SK-N-SH treated with all-trans-retinoic acid at 6 μM for 48 hours (cell line): ENCODE measurements at regions not wholly inside any gene's neighbourhood (a gene's known extent, or its start where the extent isn't known, plus 50 kb on each side); places are given as distances from the start of the nearest gene placed in this dataset.

Source experiments
- ATAC-seq: fragments of 200-7000 bp; cut with Tn5 transposase; 3 replicates; pipeline ENCODE4 v1.9.1; 2020; ENCODE audit warnings: mild to moderate bottlenecking, moderate library complexity
- ARNTL ChIP-seq: fragments of 450-650 bp; formaldehyde crosslinking; IDR thresholded peaks from 2 replicates; pipeline ENCODE4 v1.5.0; 2020; ENCODE audit warnings: low read depth, mild to moderate bottlenecking, moderate library complexity, borderline replicate concordance
- BACH2 ChIP-seq: fragments of 250-450 bp; sonication (Bioruptor Pico); IDR thresholded peaks from 2 replicates; pipeline ENCODE4 v1.9.0; 2021; ENCODE audit warnings: mild to moderate bottlenecking, borderline replicate concordance
- CREB5 ChIP-seq: fragments of 250-450 bp; sonication (Bioruptor Pico); IDR thresholded peaks from 2 replicates; pipeline ENCODE4 v1.5.1; 2020; ENCODE audit warnings: low read depth, mild to moderate bottlenecking, moderate library complexity
- CSDC2 ChIP-seq: fragments of 250-450 bp; sonication (Bioruptor Pico); IDR thresholded peaks from 2 replicates; pipeline ENCODE4 v1.5.0; 2020; ENCODE audit warnings: mild to moderate bottlenecking, moderate library complexity
- CSRNP3 ChIP-seq: fragments of 250-450 bp; sonication (Bioruptor Pico); IDR thresholded peaks from 2 replicates; pipeline ENCODE4 v1.5.1; 2021; ENCODE audit warnings: mild to moderate bottlenecking, moderate library complexity
- ESRRG ChIP-seq: fragments of 250-450 bp; sonication (Bioruptor Pico); IDR thresholded peaks from 2 replicates; pipeline ENCODE4 v1.6.1; 2021; ENCODE audit warnings: mild to moderate bottlenecking
- GLIS3 ChIP-seq: fragments of 250-450 bp; sonication (Bioruptor Pico); IDR thresholded peaks from 2 replicates; pipeline ENCODE4 v1.5.0; 2020; ENCODE audit warnings: mild to moderate bottlenecking, moderate library complexity
- ISL1 ChIP-seq: fragments of 250-450 bp; sonication (Bioruptor Pico); IDR thresholded peaks from 2 replicates; pipeline ENCODE4 v2.1.2; 2022; ENCODE audit warnings: mild to moderate bottlenecking, moderate library complexity
- OSR1 ChIP-seq: fragments of 250-450 bp; sonication (Bioruptor Pico); IDR thresholded peaks from 2 replicates; pipeline ENCODE4 v1.8.0; 2022; ENCODE audit warnings: moderate library complexity, mild to moderate bottlenecking, inconsistent platforms
- POU6F1 ChIP-seq: fragments of 250-450 bp; sonication (Bioruptor Pico); IDR thresholded peaks from 2 replicates; pipeline ENCODE4 v1.8.0; 2021; ENCODE audit warnings: low read depth, mild to moderate bottlenecking, moderate library complexity, borderline replicate concordance
- PPARA ChIP-seq: fragments of 250-450 bp; sonication (Bioruptor Pico); IDR thresholded peaks from 2 replicates; pipeline ENCODE4 v1.5.0; 2020; ENCODE audit warnings: mild to moderate bottlenecking, borderline replicate concordance
- RARB ChIP-seq: fragments of 250-450 bp; sonication (Bioruptor Pico); IDR thresholded peaks from 2 replicates; pipeline ENCODE4 v1.8.0; 2021; ENCODE audit warnings: mild to moderate bottlenecking, moderate library complexity
- TCF4 ChIP-seq: fragments of 250-450 bp; sonication (Bioruptor Pico); IDR thresholded peaks from 2 replicates; pipeline ENCODE4 v1.8.0; 2021; ENCODE audit warnings: mild to moderate bottlenecking, moderate library complexity, borderline replicate concordance
- TOX ChIP-seq: fragments of 250-450 bp; sonication (Bioruptor Pico); IDR thresholded peaks from 2 replicates; pipeline ENCODE4 v1.8.0; 2021; ENCODE audit warnings: mild to moderate bottlenecking, moderate library complexity, borderline replicate concordance
- ZC3H10 ChIP-seq: fragments of 250-450 bp; sonication (Bioruptor Pico); IDR thresholded peaks from 2 replicates; pipeline ENCODE4 v1.5.1; 2021; ENCODE audit warnings: mild to moderate bottlenecking, moderate library complexity
- ZFP3 ChIP-seq: fragments of 250-450 bp; sonication (Bioruptor Pico); IDR thresholded peaks from 2 replicates; pipeline ENCODE4 v1.5.0; 2020; ENCODE audit warnings: mild to moderate bottlenecking, moderate library complexity
- ZFP30 ChIP-seq: fragments of 450-650 bp; formaldehyde crosslinking; IDR thresholded peaks from 2 replicates; pipeline ENCODE4 v1.5.0; 2022; ENCODE audit warnings: mild to moderate bottlenecking, moderate library complexity
- ZNF70 ChIP-seq: fragments of 450-650 bp; formaldehyde crosslinking; IDR thresholded peaks from 2 replicates; pipeline ENCODE4 v1.5.0; 2020; ENCODE audit warnings: mild to moderate bottlenecking, moderate library complexity
- TF ChIP-seq, protein P1 (sequence below): fragments of 250-450 bp; sonication (Bioruptor Pico); IDR thresholded peaks from 2 replicates; pipeline ENCODE4 v1.8.0; 2020; ENCODE audit warnings: mild to moderate bottlenecking, moderate library complexity, borderline replicate concordance
- TF ChIP-seq, protein P2 (sequence below): fragments of 250-450 bp; sonication (Bioruptor Pico); IDR thresholded peaks from 2 replicates; pipeline ENCODE4 v1.5.0; 2020; ENCODE audit warnings: mild to moderate bottlenecking, moderate library complexity

DNA sequence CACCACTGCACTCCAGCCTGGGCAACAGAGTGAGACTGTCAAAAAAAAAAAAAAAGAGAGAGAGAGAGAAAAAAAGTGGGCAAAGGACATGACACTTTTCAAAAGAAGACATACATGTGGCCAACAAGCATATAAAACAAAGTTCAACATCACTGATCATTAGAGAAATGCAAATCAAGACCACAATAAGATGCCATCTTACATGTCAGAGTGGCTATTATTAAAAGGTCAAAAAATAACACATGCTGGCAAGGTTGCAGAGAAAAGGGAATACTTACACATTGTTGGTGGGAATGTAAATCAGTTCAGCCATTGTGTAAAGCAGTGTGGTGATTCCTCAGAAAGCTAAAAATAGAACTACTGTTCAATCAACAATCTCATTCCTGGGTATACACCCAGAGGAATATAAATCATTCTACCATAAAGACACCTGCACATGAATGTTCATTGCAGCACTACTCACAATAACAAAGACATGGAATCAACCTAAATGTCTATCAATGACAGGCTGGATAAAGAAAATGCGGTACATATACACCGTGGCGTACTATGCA, 94.9 kb upstream of the TRIM2 start:
- TF ChIP-seq ZC3H10 (CRISPR knock-in tag) (no peak), ZNF70 (CRISPR knock-in tag) (no peak), RARB (CRISPR knock-in tag) (no peak), ZFP3 (no peak), TCF4 (no peak), CREB5 (CRISPR knock-in tag) (no peak), CSRNP3 (CRISPR knock-in tag) (no peak), TOX (CRISPR knock-in tag) (no peak)
- TF ChIP-seq, protein P1, sequence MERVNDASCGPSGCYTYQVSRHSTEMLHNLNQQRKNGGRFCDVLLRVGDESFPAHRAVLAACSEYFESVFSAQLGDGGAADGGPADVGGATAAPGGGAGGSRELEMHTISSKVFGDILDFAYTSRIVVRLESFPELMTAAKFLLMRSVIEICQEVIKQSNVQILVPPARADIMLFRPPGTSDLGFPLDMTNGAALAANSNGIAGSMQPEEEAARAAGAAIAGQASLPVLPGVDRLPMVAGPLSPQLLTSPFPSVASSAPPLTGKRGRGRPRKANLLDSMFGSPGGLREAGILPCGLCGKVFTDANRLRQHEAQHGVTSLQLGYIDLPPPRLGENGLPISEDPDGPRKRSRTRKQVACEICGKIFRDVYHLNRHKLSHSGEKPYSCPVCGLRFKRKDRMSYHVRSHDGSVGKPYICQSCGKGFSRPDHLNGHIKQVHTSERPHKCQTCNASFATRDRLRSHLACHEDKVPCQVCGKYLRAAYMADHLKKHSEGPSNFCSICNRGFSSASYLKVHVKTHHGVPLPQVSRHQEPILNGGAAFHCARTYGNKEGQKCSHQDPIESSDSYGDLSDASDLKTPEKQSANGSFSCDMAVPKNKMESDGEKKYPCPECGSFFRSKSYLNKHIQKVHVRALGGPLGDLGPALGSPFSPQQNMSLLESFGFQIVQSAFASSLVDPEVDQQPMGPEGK (CRISPR knock-in tag): no peak
- TF ChIP-seq, protein P2, sequence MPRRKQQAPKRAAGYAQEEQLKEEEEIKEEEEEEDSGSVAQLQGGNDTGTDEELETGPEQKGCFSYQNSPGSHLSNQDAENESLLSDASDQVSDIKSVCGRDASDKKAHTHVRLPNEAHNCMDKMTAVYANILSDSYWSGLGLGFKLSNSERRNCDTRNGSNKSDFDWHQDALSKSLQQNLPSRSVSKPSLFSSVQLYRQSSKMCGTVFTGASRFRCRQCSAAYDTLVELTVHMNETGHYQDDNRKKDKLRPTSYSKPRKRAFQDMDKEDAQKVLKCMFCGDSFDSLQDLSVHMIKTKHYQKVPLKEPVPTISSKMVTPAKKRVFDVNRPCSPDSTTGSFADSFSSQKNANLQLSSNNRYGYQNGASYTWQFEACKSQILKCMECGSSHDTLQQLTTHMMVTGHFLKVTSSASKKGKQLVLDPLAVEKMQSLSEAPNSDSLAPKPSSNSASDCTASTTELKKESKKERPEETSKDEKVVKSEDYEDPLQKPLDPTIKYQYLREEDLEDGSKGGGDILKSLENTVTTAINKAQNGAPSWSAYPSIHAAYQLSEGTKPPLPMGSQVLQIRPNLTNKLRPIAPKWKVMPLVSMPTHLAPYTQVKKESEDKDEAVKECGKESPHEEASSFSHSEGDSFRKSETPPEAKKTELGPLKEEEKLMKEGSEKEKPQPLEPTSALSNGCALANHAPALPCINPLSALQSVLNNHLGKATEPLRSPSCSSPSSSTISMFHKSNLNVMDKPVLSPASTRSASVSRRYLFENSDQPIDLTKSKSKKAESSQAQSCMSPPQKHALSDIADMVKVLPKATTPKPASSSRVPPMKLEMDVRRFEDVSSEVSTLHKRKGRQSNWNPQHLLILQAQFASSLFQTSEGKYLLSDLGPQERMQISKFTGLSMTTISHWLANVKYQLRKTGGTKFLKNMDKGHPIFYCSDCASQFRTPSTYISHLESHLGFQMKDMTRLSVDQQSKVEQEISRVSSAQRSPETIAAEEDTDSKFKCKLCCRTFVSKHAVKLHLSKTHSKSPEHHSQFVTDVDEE (CRISPR knock-in tag): no peak
- no peak for ATAC-seq

DNA sequence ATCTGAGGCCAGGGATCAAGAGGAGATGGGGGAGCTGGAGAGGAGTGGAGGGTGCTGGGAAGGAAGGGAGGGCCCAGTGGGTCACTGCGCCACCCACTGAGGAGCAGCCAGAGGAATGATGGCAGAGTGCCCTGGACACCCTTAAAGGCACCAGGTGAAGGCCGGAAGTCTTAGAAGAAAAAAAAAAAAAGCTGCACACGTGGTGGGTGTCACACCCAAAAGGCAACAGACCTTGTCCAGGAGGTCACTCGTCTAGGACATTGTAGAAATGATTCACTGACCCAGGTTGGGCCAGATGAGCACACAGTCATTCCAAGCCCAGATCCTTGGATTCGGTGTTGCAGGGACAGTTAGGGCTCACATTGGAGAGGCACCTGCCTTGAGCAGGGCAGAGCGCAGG, 93.5 kb upstream of the TRIM2 start:
- ATAC-seq: no peak
- TF ChIP-seq, protein P2 (CRISPR knock-in tag): no peak
- no peak for TF ChIP-seq CSDC2 (CRISPR knock-in tag)
- TF ChIP-seq ZFP3: no peak
- no peak for TF ChIP-seq OSR1 (CRISPR knock-in tag)
- no peak for TF ChIP-seq TOX (CRISPR knock-in tag)
- no peak for TF ChIP-seq TCF4
- no peak for TF ChIP-seq PPARA
- no peak for TF ChIP-seq ZFP30 (CRISPR knock-in tag)
- no peak for TF ChIP-seq GLIS3 (CRISPR knock-in tag)
- TF ChIP-seq ESRRG (CRISPR knock-in tag): no peak
- no peak for TF ChIP-seq ISL1 (CRISPR knock-in tag)
- no peak for TF ChIP-seq POU6F1 (CRISPR knock-in tag)
- TF ChIP-seq ARNTL (CRISPR knock-in tag): no peak
- no peak for TF ChIP-seq RARB (CRISPR knock-in tag)
- no peak for TF ChIP-seq BACH2 (CRISPR knock-in tag)
- TF ChIP-seq, protein P1 (CRISPR knock-in tag): no peak
